IMR-90 (cell line): ENCODE measurements at regions not wholly inside any gene's neighbourhood (a gene's known extent, or its start where the extent isn't known, plus 50 kb on each side); places are given as distances from the start of the nearest gene placed in this dataset.

Experiments used
- BHLHE40 ChIP-seq: fragments of 150-350 bp; IDR thresholded peaks from 2 replicates; pipeline ENCODE4 v1.6.1; 2016; ENCODE audit warnings: mild to moderate bottlenecking, low read depth, low read length
- CHD1 ChIP-seq: IDR thresholded peaks from 2 replicates; pipeline ENCODE4 v1.6.1; 2012; ENCODE audit warnings: low read depth, low read length, improper control_type of control experiment
- CTCF ChIP-seq: conservative IDR thresholded peaks from 2 replicates; pipeline ENCODE4 v1.5.1; 2012; ENCODE audit warnings: mild to moderate bottlenecking, low read depth, low read length, improper control_type of control experiment
- ELK1 ChIP-seq: fragments of 150-350 bp; IDR thresholded peaks from 2 replicates; pipeline ENCODE4 v1.6.1; 2016; ENCODE audit warnings: low read depth, mild to moderate bottlenecking, low read length, moderate library complexity, borderline replicate concordance
- MAFK ChIP-seq: IDR thresholded peaks from 2 replicates; pipeline ENCODE4 v1.6.1; 2012; ENCODE audit warnings: low read depth, low read length, improper control_type of control experiment
- MXI1 ChIP-seq: IDR thresholded peaks from 2 replicates; pipeline ENCODE4 v1.6.1; 2012; ENCODE audit warnings: low read depth, mild to moderate bottlenecking, low read length, moderate library complexity, borderline replicate concordance
- POLR2A ChIP-seq: IDR thresholded peaks from 2 replicates; pipeline ENCODE4 v1.6.1; 2012; ENCODE audit warnings: mild to moderate bottlenecking, low read depth, low read length

GRCh38 chr5:38719403-38719802 lies 126.4 kb upstream of the OSMR start:
- no peak for TF ChIP-seq CTCF
- no peak for TF ChIP-seq POLR2A
- no peak for TF ChIP-seq CHD1
- no peak for TF ChIP-seq BHLHE40
- no peak for TF ChIP-seq MAFK
- TF ChIP-seq MXI1 = no peak
- no peak for TF ChIP-seq ELK1
